Left forelimb (tissue), 1 donor: ENCODE measurements at regions not wholly inside any gene's neighbourhood (a gene's known extent, or its start where the extent isn't known, plus 50 kb on each side); places are given as distances from the start of the nearest gene placed in this dataset.
"Not testable (repeated sequence)": the region's sequence is repeated elsewhere in the genome, so short reads cannot be mapped to it uniquely, and the experiment has no call there.

ENCODE experiments used
- DNase-seq: peaks from one replicate; pipeline ENCODE4 v3.0.0-alpha.2; 2018; ENCODE audit warnings: low spot score

DNA sequence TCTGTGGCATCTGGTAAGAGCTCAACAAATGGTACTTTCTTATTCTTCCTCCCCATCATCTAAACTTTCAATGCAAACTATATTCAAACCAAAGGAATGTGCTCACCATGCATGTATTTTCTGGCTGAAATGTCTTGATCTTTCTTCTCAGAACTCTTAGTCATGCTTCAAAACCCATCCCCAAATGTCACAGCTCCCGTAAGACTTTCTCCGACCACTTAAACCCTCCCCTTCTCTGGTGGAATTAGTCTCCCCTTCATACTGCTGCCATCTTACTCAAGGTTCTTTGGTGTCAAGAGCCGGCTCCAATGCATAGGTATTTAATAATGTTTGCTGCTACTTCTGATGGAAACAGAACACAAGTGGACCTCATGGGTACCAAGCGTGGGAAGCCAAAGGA lies 538.1 kb downstream of the MATN1 start:
- no peak for DNase-seq

DNA sequence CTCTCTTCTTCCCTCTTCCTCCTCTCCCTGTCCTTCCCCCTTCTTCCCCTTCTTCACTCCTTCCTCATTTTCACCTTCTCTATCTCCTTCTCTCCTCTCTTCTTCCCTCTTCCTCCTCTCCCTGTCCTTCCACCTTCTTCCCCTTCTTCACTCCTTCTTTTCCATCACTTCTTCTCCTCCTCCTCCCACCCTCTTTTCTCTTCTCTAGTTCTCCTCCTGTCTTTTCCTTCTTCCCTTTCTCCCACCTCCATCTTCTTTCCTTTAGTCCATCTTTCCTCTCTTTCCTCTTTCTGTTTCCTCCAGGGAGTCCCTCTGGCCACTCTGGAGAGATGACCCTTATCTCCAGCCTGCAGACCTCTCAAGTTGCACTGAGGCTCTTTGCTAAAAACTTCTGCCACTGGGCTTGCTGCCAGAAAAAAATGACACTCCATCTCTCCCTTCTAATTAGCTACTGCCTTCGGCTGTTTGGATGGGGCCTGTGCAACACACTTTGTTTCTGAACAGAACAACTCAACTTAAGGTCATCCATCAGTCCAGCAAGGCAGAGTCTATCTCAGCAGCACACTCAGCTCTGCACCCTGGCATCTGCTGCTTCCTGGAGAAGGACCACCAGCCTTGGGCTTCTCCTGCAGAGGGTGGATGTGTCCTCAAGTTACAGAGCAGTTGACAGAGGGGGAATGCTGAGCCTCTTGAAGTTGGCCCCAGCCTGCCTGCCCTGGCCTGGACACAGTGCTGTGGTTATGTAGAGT lies 538.8 kb downstream of the MATN1 start:
- no peak for DNase-seq

DNA sequence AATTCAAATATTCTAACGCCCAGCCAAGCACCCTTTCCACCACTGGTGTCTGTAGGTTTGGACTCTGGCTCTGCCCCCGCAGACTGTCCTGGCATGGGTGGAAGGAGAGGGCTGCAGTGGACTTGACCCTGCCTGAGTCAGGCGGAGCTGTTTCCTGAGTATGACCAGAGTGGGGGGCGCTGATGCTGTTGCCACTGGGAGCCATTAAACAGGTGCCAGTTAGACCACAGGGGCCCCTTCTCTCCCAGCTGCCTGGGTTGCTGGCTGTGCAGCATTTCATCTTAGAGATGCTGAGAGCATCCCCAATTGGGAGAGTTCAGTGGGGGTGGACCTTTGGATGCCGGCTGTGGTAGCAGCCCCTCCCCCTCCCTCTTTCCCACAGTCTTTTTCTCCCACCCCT lies 539.5 kb downstream of the MATN1 start:
- DNase-seq, result peak; percentile 26

DNA sequence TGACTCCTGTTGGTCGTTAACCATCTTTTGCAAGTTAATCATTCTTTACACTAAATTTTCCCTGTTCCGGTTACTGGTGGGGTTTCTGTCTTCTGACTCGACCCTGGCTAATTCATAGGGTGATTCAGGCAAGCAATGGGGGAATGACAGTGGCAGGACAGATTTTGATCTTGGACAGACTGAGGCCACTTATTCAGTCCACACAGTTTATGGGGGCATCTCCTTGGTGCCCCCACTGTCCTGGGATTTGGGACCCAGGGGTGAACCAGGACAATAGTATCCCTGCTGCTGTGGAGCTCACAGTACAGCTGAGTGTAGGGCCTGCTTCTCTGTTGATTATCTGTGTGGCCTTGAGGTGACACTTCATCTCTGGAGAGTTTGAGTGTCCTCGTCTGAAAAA lies 540.4 kb downstream of the MATN1 start:
- no peak for DNase-seq

DNA sequence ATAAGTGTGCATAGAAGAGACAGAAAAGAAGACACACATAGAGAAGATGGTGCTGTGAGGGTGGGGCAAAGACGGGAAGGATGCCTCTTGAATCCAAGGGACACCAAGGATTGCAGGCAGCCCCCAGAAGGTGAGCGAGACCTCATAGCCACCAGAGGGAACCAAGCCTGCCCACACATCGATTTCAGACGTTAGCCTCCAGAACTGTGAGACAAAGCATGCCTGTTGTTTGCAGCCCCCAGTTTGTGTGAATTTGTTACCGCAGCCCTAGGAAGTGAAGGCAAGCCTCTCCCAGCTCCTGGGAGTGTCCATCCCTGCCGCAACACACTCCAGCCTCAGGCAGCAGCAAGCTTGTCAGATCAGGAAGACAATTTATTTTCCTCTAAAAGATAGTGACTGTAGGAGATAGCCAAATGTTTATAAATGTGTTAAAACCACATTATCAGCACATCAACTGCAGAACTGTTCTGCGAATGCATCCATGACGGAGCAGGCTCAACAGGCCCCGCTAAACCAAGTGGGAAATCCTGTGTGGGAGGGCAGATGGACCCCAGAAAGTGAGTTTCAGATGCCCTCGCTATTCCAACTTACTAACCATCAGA lies 543.3 kb downstream of the MATN1 start:
- DNase-seq, result peak; percentile 31

DNA sequence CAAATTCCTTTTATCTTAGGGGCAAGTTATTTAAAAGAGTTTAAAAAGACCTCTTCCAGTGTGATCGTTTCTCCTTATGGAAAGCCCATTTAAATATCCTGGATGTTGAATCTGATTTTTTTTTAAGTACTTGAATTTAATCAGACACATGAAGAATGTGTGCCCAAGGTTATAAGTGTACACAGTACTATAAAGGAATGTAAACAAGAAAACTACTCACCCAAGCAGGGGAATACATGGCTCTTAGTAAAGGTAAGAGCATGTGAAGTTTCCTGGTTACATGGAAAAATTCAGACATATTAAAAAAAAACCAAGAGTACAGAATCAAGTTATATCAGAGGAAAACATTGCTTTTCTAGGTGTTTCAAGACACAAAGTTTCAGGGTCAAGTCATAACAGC lies 546.9 kb downstream of the MATN1 start:
- DNase-seq, result no peak

DNA sequence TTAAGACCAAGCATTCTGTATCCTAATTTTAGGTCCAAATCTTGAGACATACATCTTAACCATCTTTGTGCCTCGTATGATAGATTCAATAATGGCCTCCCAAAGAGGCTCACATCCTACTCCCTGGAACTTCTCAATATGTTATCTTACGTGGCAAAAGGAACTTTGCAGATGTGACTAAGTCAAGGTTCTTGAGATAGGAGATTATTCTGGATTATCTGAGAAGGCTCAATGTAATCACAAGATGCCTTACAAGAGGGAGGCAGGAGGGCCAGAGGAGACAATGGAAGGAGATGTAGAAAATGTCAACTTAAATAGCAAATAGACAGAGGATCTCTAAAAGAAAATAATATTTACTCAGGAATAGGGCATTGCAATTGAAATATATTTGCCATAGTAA lies 548.9 kb downstream of the MATN1 start:
- no peak for DNase-seq

DNA sequence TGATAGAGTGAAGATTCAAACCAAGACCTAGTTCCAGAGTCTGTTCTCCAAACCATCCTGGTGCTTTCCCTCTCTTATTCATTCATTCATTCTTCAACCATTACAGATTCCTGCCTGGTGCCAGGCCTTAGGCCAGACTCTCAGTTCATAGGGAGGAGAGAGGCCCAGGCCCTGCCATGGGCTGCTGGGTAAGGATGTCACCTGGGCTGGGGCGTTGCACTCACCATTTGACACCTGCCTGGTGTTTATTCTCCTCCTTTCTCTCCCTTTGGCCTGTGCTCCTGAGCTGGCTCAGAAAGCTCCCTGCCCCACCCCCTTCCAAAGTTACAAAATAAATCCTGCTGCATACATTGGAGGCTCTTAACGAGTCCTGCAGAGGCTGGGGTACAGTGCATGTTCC lies 549.8 kb downstream of the MATN1 start:
- no peak for DNase-seq

DNA sequence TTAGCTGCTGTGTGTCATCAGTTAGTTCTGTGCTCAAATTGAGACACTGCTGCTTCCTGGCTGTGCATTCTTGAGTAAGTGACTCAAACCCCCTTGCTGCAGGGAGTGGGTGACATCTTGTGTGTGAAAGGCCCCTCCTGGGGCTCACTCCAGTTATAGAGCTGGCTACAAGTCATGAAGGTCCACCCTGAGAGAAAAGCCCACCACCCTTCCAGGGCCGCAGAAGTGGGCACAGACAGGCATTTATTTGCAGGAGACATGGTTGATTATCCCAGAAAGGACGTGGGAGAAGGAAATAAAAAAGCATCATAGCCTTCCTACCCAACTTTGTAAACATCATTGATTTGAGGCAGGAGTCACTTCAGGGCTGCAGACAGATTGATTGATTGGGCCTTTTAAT lies 550.6 kb downstream of the MATN1 start:
- DNase-seq, result peak; percentile 44

DNA sequence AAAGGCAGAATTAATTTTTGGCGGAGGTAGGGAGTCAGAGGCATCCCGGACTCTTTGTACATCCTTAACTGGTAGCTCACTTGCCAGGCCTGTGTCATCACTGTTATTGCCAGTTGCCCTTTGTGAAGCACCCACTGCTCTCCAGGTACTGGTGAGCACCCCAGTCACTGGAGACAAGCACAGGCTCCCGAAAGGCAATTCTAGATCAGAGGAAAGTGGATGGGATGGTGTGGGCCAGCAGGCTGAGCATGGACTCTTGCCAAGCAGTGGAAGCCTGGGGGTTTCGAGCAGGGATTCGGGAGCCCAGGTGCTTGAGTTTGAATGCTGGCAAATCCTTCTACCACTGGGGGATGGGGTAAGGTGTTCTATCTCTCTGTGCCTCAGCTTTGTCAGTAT lies 551.1 kb downstream of the MATN1 start:
- DNase-seq, result no peak

DNA sequence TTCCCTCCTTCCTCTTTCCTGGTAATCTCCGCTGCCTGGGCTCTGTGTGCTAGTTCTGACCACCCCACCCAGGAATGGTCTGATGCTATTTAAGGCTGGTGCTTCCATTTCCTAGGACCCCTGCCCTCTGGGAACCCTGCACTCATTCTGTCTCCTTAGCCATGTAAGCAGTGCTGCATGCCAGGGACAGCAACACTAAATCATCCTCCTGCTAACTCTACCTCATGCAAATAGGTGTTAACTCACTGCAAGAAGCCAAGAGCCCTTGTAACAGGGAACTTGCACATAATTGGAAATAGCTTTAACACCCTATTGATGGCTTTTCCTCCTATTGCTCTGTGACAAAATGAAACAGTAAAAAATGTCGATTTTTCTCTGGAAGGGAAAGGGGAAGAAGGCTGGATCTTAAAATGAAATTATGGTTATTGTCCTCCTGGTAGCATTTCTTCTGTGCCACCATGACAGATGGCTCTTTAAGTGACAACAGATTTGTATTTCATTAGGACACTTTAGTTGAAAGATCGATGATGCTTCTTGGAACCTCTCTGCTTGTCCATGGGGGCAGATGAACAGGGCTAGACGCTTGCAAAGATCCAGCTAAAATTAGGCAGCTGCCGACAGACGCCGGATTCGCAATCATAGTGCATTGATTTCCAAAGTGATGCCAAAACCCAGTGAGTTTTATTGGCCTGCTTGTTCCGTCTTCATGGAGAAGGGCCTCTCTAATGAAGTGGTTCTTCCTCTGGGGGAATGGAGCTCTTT lies 551.7 kb downstream of the MATN1 start:
- no peak for DNase-seq

DNA sequence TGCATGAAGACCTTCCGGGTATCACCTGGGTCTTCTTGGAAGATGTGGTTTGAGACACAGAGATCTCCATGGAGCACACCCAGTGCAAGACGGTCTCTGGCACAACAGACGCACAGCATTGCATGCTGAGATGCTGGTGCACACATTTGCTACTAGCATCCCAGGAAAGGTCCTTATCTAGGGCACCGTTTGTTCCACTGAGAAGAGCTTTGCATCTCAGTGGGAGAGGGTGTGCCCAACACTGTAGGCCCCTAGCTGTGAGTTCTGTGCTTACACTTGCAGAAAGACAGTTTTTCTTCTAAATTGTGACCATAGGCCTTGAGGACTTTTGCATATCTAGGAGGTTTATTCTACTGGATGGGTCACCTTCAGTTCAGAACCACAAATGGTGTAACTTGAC lies 554.1 kb downstream of the MATN1 start:
- DNase-seq, result no peak

DNA sequence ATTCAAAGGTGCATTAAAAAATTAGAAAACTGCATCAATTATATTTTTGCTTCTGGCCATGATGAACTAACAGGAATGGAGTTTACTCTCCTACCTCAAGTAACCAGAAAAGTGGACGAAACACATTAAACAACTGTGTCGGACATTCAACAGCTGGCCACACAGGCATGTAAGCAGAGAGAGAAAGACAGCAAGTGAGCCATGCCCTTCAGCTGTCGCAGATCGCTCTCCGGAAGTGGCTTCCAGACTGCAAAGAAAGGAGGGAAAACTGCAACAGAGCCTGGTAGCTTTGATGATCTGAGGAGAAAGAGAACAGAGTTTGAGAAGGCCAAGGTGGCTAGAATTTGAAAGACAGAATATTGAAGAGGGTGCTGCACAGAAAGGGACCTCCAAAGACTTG lies 557.2 kb downstream of the MATN1 start:
- no peak for DNase-seq

DNA sequence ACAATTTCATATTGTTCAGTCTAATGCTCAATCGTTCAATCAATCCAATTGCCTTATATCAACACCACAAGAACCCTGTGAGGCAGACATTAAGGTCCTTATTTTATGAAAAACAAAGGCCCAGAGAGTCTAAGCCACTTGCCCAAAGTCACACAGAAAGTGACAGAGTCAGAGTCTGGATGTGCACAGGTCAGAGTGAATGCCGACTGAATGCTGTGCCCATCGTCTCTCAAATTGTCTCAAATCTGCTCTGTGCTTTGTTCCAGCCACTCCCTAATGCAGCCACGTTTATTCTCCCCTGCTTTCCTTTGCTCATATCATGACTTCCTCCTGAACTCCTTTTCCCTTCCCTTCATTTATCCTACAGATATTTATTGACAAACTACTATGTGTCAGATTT lies 558.3 kb downstream of the MATN1 start:
- no peak for DNase-seq

DNA sequence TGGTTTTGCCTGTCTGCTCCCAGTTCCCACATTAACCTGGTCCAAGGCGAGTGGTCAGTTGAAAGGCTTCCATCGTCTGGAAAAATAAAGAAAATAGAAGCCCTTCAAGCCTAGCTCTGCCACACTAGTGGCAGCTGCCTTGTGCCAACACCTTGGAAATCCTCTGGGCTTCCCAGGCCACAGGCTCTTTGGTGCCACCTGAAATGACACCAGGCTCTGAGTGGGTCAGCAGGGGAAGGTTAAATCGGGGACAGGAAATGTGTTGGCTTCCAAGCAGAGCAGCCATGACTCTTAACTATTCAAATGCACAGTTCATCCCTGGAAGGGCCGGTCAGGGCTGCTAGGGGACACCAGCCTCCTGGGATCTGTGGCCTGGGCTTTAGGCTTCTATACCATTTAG lies 558.7 kb downstream of the MATN1 start:
- no peak for DNase-seq

DNA sequence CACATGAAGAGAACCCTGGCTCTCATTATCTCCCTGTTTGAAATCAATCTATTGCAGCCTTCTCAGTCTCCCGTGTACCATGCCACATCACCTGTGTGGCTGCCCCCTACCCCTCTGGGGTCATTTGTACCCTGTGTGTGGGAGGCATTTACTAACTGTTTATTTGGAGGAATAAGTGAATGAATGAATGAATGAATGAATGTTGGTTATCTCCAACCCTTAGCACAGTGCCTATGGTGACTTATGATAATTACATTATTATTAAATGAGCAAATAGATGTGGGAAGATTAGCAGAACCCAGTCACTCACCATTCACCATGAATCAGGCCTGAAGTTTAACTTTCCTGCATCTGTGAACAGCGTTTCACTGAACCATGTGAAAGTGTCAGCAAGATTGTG lies 560.8 kb downstream of the MATN1 start:
- DNase-seq, result no peak

DNA sequence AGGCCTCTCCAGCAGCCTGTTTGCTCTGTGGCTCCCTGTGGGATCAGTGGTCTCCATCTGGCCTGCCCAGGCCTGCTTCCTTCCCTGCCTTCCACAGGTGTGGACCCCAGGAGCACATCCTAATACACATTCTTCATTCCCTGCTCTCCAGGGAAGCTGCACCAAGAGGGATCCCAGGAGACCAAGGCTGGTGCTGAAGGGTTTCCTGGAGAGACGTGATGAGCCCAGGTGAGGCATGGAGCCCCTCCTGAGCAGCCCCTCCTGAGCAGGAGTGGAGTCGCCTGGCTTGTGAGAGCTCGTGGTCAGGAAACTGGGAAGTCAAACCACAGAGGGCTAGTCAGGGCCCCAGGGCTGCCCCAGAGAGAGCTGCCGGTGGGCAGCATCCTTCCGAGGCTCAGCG lies 561.4 kb downstream of the MATN1 start:
- no peak for DNase-seq

DNA sequence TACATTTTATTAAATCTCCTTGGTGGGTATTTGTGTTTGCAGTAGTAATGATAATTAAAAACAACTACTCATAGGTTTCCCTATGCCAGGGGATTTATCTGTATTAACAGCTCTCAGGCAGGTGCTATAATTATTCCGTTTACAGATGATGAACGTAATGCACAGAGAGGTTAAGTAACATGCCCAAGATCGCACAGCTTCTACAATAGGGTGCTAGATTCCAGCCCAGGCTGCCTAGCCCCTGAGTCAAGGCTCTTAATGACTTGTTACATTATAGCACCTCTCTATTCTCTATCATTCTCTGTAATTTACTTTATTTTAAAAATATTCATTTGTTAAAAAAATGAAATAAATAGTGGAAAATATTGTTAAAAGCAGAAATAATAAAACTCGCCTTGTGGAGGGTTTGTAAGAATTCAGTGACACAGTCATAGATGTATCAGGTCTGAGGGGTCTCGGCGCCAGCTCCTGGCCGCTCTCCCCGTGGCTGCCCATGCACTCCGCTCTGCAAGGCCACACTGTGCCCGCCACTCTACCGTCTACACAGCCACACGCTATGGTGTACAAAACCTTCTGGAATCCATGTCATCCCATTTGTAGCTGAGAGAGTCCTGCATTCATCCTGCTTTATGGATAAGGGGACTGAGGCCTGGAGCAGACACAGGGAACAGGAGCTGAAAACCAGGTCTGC lies 562.2 kb downstream of the MATN1 start:
- no peak for DNase-seq

DNA sequence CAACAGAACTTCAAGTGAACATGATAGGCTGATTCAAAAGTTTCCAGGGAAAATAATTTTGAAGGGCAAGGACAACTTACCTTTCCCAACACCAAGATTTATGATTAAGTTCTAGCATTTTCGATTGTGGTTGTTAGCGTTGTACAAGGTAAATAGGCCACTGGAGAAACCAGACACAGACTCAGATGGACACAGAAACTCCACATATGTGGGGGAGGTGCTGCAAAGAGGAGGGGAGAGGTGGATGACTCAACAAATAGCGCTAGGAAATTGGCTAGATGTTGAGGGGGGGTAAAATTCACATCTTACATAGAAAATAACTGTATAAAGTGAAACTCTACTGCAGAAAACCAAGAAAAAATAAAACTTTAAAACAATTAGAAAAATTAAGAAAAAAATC lies 564.4 kb downstream of the MATN1 start:
- no peak for DNase-seq

DNA sequence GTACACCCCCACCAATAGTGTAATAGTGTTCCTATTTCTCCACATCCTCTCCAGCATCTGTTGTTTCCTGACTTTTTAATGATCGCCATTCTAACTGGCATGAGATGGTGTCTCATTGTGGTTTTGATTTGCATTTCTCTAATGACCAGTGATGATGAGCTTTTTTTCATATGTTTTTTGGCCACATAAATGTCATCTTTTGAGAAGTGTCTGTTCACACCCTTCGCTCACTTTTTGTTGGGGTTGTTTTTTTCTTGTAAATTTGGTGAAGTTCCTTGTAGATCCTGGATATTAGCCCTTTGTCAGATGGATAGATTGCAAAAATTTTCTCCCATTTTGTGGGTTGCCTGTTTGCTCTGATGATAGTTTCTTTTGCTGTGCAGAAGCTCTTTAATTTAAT lies 567.7 kb downstream of the MATN1 start:
- not testable (repeated sequence) for DNase-seq

DNA sequence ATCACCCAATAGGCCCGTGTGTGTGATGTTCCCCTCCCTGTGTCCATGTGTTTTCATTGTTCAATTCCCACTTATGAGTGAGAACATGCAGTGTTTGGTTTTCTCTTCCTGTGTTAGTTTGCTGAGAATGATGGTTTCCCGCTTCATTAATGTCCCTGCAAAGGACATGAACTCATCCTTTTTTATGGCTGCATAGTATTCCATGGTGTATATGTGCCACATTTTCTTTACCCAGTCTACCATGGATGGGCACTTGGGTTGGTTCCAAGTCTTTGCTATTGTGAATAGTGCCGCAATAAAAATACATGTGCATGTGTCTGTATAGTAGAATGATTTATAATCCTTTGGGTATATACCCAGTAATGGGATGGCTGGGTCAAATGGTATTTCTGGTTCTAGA lies 568.1 kb downstream of the MATN1 start:
- DNase-seq, result not testable (repeated sequence)

DNA sequence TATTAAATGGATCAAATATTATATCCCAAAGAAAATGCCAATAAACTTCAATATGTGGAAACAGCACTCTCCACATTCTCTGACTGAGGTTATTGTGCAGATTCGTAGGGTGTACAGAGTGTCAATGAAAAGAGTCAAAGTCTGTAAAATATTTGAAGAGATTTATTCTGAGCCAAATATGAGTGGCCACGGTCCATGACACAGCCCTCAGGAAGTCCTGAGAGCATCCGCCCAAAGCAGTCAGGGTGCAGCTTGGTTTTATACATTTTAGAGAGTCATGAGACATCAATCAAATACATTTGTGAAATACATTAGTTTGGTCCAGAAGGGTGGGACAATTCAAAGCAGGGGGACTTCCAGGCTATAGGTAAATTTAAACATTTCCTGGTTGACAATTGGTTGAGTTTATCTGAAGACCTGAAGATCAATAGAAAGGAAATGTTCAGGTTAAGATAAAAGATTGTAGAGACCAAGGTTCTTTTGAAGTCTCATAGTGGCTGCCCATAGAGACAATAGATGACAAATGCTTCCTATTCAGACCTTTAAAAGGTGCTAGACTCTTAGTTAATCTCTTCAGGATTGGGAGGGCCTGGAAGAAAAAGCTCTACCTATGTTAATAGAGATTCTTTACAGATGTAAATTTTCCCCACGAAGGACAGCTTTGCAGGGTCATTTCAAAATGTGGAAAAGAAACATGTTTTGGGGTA lies 569.5 kb downstream of the MATN1 start:
- DNase-seq, result no peak
